ENCODE measurements at regions not wholly inside any gene's neighbourhood (a gene's known extent, or its start where the extent isn't known, plus 50 kb on each side); places are given as distances from the start of the nearest gene placed in this dataset.

GRCh38 chr17:74017466-74017865, 186.0 kb upstream of the RPL38 start:
- TF ChIP-seq POLR2AphosphoS5 (IDR thresholded peaks at IDR 0.05; ENCODE audit: low read depth, low read length), result no peak
- TF ChIP-seq TAF1 (IDR thresholded peaks at IDR 0.05; ENCODE audit: borderline replicate concordance, insufficient read depth, low read length), result no peak
- TF ChIP-seq SIN3A (IDR thresholded peaks at IDR 0.05; ENCODE audit: borderline replicate concordance, insufficient read depth, low read length), result no peak
- TF ChIP-seq, protein P1, sequence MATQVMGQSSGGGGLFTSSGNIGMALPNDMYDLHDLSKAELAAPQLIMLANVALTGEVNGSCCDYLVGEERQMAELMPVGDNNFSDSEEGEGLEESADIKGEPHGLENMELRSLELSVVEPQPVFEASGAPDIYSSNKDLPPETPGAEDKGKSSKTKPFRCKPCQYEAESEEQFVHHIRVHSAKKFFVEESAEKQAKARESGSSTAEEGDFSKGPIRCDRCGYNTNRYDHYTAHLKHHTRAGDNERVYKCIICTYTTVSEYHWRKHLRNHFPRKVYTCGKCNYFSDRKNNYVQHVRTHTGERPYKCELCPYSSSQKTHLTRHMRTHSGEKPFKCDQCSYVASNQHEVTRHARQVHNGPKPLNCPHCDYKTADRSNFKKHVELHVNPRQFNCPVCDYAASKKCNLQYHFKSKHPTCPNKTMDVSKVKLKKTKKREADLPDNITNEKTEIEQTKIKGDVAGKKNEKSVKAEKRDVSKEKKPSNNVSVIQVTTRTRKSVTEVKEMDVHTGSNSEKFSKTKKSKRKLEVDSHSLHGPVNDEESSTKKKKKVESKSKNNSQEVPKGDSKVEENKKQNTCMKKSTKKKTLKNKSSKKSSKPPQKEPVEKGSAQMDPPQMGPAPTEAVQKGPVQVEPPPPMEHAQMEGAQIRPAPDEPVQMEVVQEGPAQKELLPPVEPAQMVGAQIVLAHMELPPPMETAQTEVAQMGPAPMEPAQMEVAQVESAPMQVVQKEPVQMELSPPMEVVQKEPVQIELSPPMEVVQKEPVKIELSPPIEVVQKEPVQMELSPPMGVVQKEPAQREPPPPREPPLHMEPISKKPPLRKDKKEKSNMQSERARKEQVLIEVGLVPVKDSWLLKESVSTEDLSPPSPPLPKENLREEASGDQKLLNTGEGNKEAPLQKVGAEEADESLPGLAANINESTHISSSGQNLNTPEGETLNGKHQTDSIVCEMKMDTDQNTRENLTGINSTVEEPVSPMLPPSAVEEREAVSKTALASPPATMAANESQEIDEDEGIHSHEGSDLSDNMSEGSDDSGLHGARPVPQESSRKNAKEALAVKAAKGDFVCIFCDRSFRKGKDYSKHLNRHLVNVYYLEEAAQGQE (IDR thresholded peaks at IDR 0.05; ENCODE audit: insufficient read depth in 1 of 2, low read depth in 2 of 2, low read length in 2 of 2), result no peak

Measured in PFSK-1 (cell line).